Esophagus squamous epithelium (tissue), 4 donors: ENCODE measurements at regions not wholly inside any gene's neighbourhood (a gene's known extent, or its start where the extent isn't known, plus 50 kb on each side); places are given as distances from the start of the nearest gene placed in this dataset.
"Not testable (repeated sequence)": the region's sequence is repeated elsewhere in the genome, so short reads cannot be mapped to it uniquely, and the experiment has no call there.

ENCODE experiments used
- POLR2A ChIP-seq, 4 donors: fragments of 450-650 bp; IDR thresholded peaks; one replicate each; pipeline ENCODE4 v1.6.1; 2017; ENCODE audit warnings: antibody characterized with exemption in 4 of 4, mild to moderate bottlenecking in 4 of 4, moderate library complexity in 3 of 4
- TF ChIP-seq, protein P1 (sequence below), 6 experiments: fragments of 450-650 bp in 4 of 6; fragments of 200-600 bp in 2 of 6; sonication (generic) in 2 of 6; IDR thresholded peaks; one replicate each; pipeline ENCODE4 v1.5.1; 2016 to 2019; ENCODE audit warnings: antibody characterized with exemption in 6 of 6, mild to moderate bottlenecking in 4 of 6, moderate library complexity in 4 of 6

DNA sequence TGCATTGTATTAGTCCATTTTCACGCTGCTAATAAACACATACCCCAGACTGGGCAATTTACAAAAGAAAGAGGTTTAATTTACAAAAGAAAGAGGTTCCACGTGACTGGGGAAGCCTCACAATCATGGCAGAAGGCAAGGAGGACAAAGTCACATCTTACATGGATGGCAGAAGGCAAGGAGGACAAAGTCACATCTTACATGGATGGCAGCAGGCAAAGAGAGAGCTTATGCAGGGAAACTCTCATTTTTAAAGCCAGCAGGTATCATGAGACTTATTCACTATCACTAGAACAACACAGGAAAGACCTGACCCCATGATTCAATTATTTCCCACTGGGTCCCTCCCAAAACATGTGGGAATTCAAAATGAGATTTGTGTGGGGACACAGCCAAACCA lies 223.3 kb upstream of the SLC39A10 start:
- TF ChIP-seq, protein P1, sequence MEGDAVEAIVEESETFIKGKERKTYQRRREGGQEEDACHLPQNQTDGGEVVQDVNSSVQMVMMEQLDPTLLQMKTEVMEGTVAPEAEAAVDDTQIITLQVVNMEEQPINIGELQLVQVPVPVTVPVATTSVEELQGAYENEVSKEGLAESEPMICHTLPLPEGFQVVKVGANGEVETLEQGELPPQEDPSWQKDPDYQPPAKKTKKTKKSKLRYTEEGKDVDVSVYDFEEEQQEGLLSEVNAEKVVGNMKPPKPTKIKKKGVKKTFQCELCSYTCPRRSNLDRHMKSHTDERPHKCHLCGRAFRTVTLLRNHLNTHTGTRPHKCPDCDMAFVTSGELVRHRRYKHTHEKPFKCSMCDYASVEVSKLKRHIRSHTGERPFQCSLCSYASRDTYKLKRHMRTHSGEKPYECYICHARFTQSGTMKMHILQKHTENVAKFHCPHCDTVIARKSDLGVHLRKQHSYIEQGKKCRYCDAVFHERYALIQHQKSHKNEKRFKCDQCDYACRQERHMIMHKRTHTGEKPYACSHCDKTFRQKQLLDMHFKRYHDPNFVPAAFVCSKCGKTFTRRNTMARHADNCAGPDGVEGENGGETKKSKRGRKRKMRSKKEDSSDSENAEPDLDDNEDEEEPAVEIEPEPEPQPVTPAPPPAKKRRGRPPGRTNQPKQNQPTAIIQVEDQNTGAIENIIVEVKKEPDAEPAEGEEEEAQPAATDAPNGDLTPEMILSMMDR (IDR thresholded peaks at IDR 0.05) = not testable (repeated sequence)
- not testable (repeated sequence) for TF ChIP-seq POLR2A (IDR thresholded peaks at IDR 0.05)
